HG03103 (cell line): ENCODE measurements at regions not wholly inside any gene's neighbourhood (a gene's known extent, or its start where the extent isn't known, plus 50 kb on each side); places are given as distances from the start of the nearest gene placed in this dataset.
A peak's percentile ranks its signal among the peaks of the same experiment; 100 is the strongest.

Source experiments
- ATAC-seq: cut with Tn5 transposase; IDR thresholded peaks from one replicate; pipeline ENCODE4 v1.9.1; 2021; ENCODE audit warnings: low read depth; ENCODE audit not compliant: unreplicated experiment

DNA sequence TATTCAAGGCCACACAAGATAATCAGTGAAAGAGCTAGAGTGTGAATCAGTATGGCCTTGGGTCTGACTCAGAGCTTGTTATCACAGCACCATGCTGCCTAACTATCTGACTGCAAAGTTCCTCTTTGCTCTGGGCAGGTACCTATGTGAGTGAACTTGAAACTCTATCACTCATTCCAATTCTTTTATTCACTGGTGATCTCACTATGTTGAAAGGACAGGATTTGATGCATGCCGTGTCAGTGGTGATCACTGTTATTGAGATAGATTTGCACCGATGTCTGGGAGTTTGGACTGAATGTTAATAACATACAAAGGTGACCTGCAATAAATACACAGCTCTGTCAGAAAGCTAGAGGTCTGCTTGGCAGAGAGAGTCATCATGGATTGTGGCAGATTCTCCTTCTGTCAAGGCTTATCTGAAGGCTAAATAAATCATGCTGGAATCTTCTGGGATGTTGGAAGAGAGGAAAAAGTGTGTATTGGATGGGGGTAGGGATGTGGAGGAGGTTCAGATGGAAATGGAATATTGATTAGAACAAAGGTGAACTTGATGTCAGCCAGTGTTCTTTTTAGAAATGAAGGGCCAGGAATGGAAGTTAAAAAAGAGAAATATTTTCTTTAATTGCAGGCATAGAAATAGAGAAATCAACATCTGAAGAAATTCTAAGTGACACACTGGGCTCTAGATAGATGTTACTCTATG, 91.8 kb upstream of the TNC start:
- ATAC-seq, result peak; percentile 46

- no peak for ATAC-seq
Measured at GRCh38 chr9:115210699-115211098, 92.7 kb upstream of the TNC start.

DNA sequence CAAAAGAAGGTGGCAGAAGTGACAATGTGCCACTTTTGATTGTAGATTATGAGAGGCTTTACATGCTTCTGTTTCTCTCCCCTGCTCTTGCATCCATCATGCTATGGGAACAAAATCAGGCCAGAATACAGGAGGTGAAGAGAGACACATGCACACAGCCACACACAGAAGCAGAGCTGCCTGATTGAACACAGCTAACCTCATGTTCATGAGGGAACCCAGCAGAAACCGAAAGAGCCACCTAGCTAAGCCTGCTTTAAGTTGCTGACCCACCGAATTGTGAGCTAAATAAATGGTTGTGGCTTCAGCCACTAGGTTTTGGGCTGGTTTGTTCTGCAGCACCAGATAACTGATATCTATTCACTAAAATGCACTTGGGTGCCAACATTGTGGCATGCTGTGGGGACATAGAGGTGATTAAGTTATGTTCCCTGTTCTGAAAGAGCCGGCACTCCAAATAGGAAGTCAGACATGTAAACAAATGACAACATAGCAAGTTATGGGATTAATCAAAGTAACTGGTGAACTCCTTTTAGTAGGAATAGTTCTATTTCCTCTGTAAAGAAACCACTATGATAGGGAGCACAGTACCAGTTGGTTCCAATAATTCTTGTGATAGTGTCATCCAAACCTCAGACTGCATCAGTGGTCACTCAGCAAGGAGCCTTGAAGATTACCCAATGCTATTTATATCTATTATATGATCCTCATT, 93.6 kb upstream of the TNC start:
- peak; percentile 57 for ATAC-seq

DNA sequence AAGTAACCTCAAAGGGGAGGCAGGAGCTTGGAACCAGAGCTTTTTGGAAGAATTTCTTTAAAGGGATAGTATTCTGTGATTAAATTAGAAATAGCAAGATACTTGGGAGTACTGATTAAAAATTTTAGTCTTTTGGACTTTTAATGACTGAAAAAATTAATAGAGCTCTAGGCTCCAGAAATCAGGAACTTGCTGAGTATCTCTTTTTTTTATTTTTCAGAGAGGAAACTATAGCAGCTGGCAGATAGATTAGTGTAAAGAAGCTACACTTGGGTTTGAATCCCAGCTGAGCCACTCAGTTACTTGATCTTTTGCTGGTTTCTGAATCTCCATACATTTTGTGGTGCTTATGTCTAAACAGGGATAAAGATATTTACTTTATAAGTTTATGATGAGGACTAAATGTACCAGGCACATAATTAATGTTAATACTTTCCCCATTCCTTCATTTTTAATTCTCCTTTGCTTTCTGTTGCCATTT, 94.2 kb upstream of the TNC start:
- ATAC-seq, result no peak

GRCh38 chr9:115212832-115213231, 94.9 kb upstream of the TNC start:
- ATAC-seq, result no peak

- ATAC-seq, result no peak
Measured at GRCh38 chr9:115213818-115214334, 95.9 kb upstream of the TNC start.

DNA sequence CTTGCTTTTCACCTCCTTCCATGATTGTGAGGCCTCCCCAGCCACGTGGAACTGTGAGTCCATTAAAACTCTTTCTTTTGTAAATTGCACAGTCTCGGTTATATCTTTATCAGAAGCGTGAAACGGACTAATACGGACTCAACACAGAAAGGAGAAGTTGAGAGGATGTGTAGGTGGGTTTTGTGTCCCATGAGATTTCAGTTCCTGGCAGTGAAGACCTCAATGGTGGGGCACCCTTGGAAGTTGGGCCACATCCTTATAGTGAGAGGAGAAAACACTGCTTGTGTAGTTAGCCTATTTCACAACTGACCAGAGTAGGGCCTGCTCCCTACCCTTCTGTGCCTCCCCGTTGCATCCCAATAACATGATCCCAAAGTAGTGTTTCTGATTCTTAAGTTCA, 98.9 kb upstream of the TNC start:
- ATAC-seq, result no peak

- ATAC-seq, result no peak
Measured at GRCh38 chr9:115220319-115221005, 102.5 kb upstream of the TNC start.

- no peak for ATAC-seq
Measured at GRCh38 chr9:115223471-115223870, 105.5 kb upstream of the TNC start.

- no peak for ATAC-seq
Measured at GRCh38 chr9:115225459-115226116, 107.6 kb upstream of the TNC start.

- ATAC-seq, result no peak
Measured at GRCh38 chr9:115226152-115226551, 108.2 kb upstream of the TNC start.

- no peak for ATAC-seq
Measured at GRCh38 chr9:115229496-115229895, 111.5 kb upstream of the TNC start.

DNA sequence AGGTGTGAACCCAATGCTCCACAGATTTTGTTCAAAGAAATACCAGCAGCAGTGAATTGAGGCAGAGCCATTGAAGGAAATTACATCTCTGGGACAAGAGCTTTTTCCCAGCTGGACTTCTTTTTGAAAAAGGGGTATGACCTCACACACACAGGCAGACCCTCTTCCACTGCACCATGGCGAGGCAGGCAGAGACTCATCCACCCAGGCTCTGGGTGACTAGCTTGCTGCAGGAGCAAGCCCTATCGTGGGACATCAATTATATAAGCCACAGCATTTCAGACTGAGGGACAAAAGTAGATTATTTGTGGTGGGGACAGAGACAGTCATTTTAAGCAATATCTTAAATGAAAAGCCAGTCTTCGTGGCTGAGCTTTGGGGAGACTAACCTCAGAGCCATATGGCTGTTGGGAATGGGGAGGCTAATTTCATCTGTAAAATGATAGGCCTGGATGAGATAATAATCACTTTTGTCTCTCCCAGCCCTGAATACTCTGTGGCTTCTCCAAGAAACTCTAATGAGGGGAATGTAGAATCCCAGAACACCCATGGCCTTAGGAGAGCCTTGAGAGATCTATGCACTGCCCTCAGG, 113.1 kb upstream of the TNC start:
- ATAC-seq, result no peak

DNA sequence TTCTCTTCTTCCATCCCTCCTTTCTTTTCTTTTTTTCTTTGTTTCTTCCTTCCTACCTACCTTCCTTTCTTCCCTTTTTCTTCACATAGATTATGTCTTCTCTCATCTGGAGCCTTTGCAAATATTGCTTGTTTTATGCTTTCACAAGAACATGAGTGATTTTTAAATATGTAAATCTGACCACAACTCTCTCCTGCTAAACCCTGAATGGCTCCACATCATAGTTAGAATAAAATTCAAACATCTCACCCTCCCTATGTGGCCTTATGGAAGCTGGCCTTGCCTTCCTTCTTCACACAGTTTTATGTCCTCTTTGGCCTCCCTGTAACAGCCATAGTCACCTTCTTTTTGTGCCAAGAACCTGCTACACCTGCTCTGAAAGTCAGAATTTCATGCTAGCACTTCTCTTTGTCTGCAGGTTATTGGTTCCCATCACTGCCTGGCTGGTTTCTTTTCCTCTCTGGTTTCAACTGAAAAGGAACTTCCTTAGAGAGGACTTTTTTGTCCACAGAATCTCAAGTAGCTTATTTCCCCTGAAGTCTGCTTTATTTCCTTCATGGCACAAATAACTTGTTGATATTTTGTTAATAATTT, 114.3 kb upstream of the TNC start:
- ATAC-seq, result no peak

DNA sequence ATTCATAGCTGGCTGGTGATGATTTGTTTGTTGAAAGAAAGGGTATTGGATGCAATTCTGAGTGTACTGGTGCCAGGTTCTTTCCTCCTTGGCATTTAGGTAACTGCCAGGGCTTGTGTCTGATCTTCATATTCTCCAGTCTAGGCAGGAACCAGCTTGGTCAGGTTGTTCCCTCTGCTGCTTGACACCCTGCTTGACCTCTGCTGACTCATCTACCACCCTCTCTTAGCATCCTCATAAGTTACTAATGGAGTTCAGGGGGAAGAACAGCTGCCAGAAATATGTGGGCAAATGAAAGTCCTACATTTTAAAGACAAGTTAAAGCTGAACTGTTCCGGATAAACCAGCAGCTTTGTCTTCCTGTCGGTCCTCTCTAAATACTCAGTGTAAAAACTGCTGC, 116.1 kb upstream of the TNC start:
- no peak for ATAC-seq

DNA sequence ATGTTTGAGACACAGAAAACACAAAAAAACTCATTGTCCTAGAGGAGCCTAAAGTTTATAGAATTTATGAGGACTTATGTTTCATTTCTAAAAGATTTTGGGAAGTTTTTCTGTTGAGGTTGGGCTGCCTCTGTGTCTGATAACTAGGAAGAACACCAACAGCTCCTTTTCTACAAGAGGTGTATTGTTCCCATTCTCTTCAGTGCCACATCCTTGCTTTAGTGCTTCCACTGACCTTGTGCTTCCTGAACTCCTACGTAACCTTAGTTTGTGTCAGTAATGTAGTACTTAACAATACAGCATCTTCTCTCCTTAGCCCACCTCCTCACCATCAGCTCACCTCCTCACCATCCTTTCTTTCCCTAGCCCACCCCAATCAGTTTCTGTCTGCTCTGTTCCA, 117.3 kb upstream of the TNC start:
- no peak for ATAC-seq

- no peak for ATAC-seq
Measured at GRCh38 chr9:115237385-115237998, 119.5 kb upstream of the TNC start.

DNA sequence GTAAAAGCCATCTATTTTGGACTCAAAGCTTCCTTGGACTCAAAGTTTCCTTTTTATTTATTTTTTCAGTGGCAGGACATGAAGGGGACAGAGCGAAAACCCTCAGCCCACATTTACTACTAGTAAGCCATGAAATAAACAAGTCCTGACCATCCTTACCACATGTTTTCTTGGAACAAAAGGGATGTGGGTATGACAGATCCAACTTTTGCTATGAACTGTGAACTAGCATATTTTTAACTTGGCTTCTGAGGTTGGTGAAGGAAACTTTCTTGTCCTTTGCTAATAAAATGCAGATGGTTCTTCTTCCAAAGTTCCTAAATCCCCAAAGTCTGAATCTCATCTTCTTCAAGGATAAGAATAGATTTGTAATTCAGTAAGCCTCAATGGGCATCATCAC, 122.7 kb upstream of the TNC start:
- ATAC-seq, result no peak

- ATAC-seq, result no peak
Measured at GRCh38 chr9:115241641-115242040, 123.7 kb upstream of the TNC start.

DNA sequence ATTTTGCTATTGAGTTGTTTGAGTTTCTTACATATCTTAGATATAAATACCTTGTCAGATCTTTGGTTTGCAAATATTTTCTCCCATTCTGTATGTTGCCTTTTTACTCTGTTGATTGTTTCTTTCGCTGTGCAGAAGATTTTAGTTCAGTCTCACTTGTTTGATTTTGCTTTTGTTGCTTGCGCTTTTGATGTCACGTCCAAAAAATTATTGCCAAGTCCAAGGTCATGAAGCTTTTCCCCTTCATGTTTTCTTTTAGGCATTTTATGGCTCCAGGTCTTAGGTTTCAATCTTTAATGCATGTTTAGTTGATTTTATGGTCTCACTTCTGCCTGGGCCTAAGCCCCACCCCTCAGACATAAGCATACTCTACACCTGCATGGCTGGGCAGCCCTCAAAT, 131.5 kb upstream of the TNC start:
- ATAC-seq, result no peak
